H9 (cell line): ENCODE measurements at regions not wholly inside any gene's neighbourhood (a gene's known extent, or its start where the extent isn't known, plus 50 kb on each side); places are given as distances from the start of the nearest gene placed in this dataset.

Experiments used
- DNase-seq: peaks from one replicate; pipeline ENCODE4 v3.0.0-alpha.2; 2017
- H2AFZ ChIP-seq: one replicate; pipeline ENCODE4 v1.6.1; 2013; ENCODE audit warnings: mild to moderate bottlenecking, low read length, control low read depth, moderate library complexity
- H2AK5ac ChIP-seq: 2 replicates; pipeline ENCODE4 v1.6.1; 2013; ENCODE audit warnings: low read length, control low read depth, mixed read lengths; ENCODE audit not compliant: insufficient read length
- H2BK120ac ChIP-seq: one replicate; pipeline ENCODE4 v1.6.1; 2013; ENCODE audit warnings: low read depth, mild to moderate bottlenecking, low read length, control low read depth, inconsistent platforms; ENCODE audit not compliant: poor library complexity, severe bottlenecking
- H2BK12ac ChIP-seq: 2 replicates; pipeline ENCODE4 v1.6.1; 2013; ENCODE audit warnings: low read length, control low read depth, mixed read lengths, low read depth; ENCODE audit not compliant: insufficient read length
- H2BK15ac ChIP-seq: 2 replicates; pipeline ENCODE4 v1.6.1; 2013; ENCODE audit warnings: low read depth, low read length, control low read depth
- H2BK20ac ChIP-seq: one replicate; pipeline ENCODE4 v1.6.1; 2013; ENCODE audit warnings: low read depth, mild to moderate bottlenecking, low read length, control low read depth, inconsistent platforms; ENCODE audit not compliant: poor library complexity, severe bottlenecking
- H2BK5ac ChIP-seq: 2 replicates; pipeline ENCODE4 v1.6.1; 2013; ENCODE audit warnings: low read length, control low read depth, mixed read lengths; ENCODE audit not compliant: insufficient read length
- H3K14ac ChIP-seq: 2 replicates; pipeline ENCODE4 v1.6.1; 2013; ENCODE audit warnings: low read length, control low read depth; ENCODE audit not compliant: insufficient read depth
- H3K18ac ChIP-seq: 2 replicates; pipeline ENCODE4 v1.6.1; 2013; ENCODE audit warnings: low read depth, mild to moderate bottlenecking, mixed read lengths, low read length, control low read depth; ENCODE audit not compliant: insufficient read length
- H3K23ac ChIP-seq: 2 replicates; pipeline ENCODE4 v1.6.1; 2013; ENCODE audit warnings: low read length, control low read depth, mixed read lengths, low read depth; ENCODE audit not compliant: insufficient read length
- H3K23me2 ChIP-seq: 2 replicates; pipeline ENCODE4 v1.6.1; 2013; ENCODE audit warnings: low read depth, mild to moderate bottlenecking, mixed read lengths, low read length, control low read depth; ENCODE audit not compliant: insufficient read length, poor library complexity, severe bottlenecking
- H3K27ac ChIP-seq: 2 replicates; pipeline ENCODE4 v1.5.1; 2013; ENCODE audit warnings: low read length, control low read depth, mixed read lengths, low read depth; ENCODE audit not compliant: insufficient read length
- H3K27me3 ChIP-seq: 2 replicates; pipeline ENCODE4 v1.6.1; 2013; ENCODE audit warnings: low read length, control low read depth, inconsistent platforms; ENCODE audit not compliant: insufficient read depth
- H3K4ac ChIP-seq: 2 replicates; pipeline ENCODE4 v1.6.1; 2013; ENCODE audit warnings: low read depth, mild to moderate bottlenecking, control low read depth, inconsistent platforms, low read length, moderate library complexity
- H3K4me1 ChIP-seq: 2 replicates; pipeline ENCODE4 v1.6.1; 2013; ENCODE audit warnings: low read length, control low read depth, inconsistent platforms; ENCODE audit not compliant: insufficient read depth
- H3K4me2 ChIP-seq: 2 replicates; pipeline ENCODE4 v1.6.1; 2013; ENCODE audit warnings: low read length, control low read depth, mixed read lengths; ENCODE audit not compliant: insufficient read length, insufficient read depth
- H3K56ac ChIP-seq: 2 replicates; pipeline ENCODE4 v1.6.1; 2013; ENCODE audit warnings: low read depth, mild to moderate bottlenecking, mixed read lengths, low read length, control low read depth; ENCODE audit not compliant: insufficient read length
- H3K79me1 ChIP-seq: 2 replicates; pipeline ENCODE4 v1.6.1; 2013; ENCODE audit warnings: low read depth, mild to moderate bottlenecking, moderate library complexity, low read length, control low read depth, inconsistent platforms; ENCODE audit not compliant: insufficient read depth, poor library complexity, severe bottlenecking
- H3K79me2 ChIP-seq: 2 replicates; pipeline ENCODE4 v1.6.1; 2013; ENCODE audit warnings: low read length, control low read depth, inconsistent platforms; ENCODE audit not compliant: insufficient read depth
- H3K9ac ChIP-seq: 2 replicates; pipeline ENCODE4 v1.6.1; 2013; ENCODE audit warnings: low read length, control low read depth, mixed read lengths; ENCODE audit not compliant: insufficient read length; ENCODE audit errors: extremely low read depth
- H3K9me3 ChIP-seq: one replicate; pipeline ENCODE4 v1.6.1; 2013; ENCODE audit warnings: low read depth, low read length, inconsistent platforms; ENCODE audit not compliant: control insufficient read depth
- H3T11ph ChIP-seq: one replicate; pipeline ENCODE4 v1.6.1; 2013; ENCODE audit warnings: mild to moderate bottlenecking, low read length, control low read depth, inconsistent platforms
- H4K20me1 ChIP-seq: one replicate; pipeline ENCODE4 v1.6.1; 2013; ENCODE audit not compliant: control insufficient read depth, insufficient read length, insufficient read depth
- H4K5ac ChIP-seq: 2 replicates; pipeline ENCODE4 v1.6.1; 2013; ENCODE audit warnings: low read depth, mild to moderate bottlenecking, mixed read lengths, low read length, control low read depth; ENCODE audit not compliant: insufficient read length
- H4K8ac ChIP-seq: replicated peaks from 2 replicates; pipeline ENCODE4 v1.6.1; 2013; ENCODE audit warnings: low read length, control low read depth, mixed read lengths, low read depth; ENCODE audit not compliant: insufficient read length
- H4K91ac ChIP-seq: 2 replicates; pipeline ENCODE4 v1.6.1; 2013; ENCODE audit warnings: low read depth, mild to moderate bottlenecking, moderate library complexity, mixed read lengths, low read length, control low read depth; ENCODE audit not compliant: insufficient read length
- H3K27ac Mint-ChIP-seq, 3 experiments: 2 replicates in 2 of 3; 3 replicates in 1 of 3; pipeline ENCODE4 v1.8.0; 2020 to 2021; ENCODE audit warnings: mixed read lengths in 3 of 3, mild to moderate bottlenecking in 1 of 3, moderate library complexity in 1 of 3
- H3K27me3 Mint-ChIP-seq: 2 replicates; pipeline ENCODE4 v1.8.0; 2021; ENCODE audit warnings: low read depth, mild to moderate bottlenecking, moderate library complexity, mixed read lengths
- H3K36me3 Mint-ChIP-seq, 3 experiments: 2 replicates in 2 of 3; 3 replicates in 1 of 3; pipeline ENCODE4 v1.8.0; 2020 to 2021; ENCODE audit warnings: low read depth in 3 of 3, mixed read lengths in 3 of 3; ENCODE audit not compliant: insufficient read depth in 1 of 3
- H3K4me1 Mint-ChIP-seq, 2 experiments: 2 replicates each; pipeline ENCODE4 v1.8.0; 2020; ENCODE audit warnings: mixed read lengths in 2 of 2
- H3K4me3 Mint-ChIP-seq, 2 experiments: 2 replicates in 1 of 2; 3 replicates in 1 of 2; pipeline ENCODE4 v1.8.0; 2020 to 2021; ENCODE audit warnings: mild to moderate bottlenecking in 2 of 2, mixed read lengths in 2 of 2, moderate library complexity in 1 of 2
- H3K9me3 Mint-ChIP-seq, 2 experiments: 2 replicates in 1 of 2; 3 replicates in 1 of 2; pipeline ENCODE4 v1.8.0; 2020; ENCODE audit warnings: mild to moderate bottlenecking in 2 of 2, mixed read lengths in 2 of 2, moderate library complexity in 1 of 2
- CTCF ChIP-seq: fragments of 200-600 bp; sonication (generic); conservative IDR thresholded peaks from 3 replicates; pipeline ENCODE4 v1.8.0; 2021; ENCODE audit warnings: antibody characterized with exemption, mild to moderate bottlenecking
- WGBS: extraction: QIAGEN DNeasy Blood & Tissue Kit; methylation state at CpG from one replicate; pipeline ENCODE4 v1.1.7; 2013; ENCODE audit warnings: missing lambda C conversion rate, low lambda C conversion rate, mixed read lengths; ENCODE audit not compliant: insufficient read length; ENCODE audit errors: extremely low coverage; 5-methylcytosine and 5-hydroxymethylcytosine counted together

GRCh38 chr3:168183774-168184173 is 88.0 kb upstream of the GOLIM4 start:
- H2BK20ac ChIP-seq, result no peak overlapping the region
- no peaks in the 10 kb centered on the region for H3K27me3 Mint-ChIP-seq
- H3K9me3 ChIP-seq, result no peaks in the 10 kb centered on the region
- H3K79me2 ChIP-seq, result no peaks in the 10 kb centered on the region
- H3K56ac ChIP-seq, result no peak overlapping the region
- no CpG with 5 or more reads among the region's 1 CpG for WGBS
- no peak overlapping the region for H2AFZ ChIP-seq
- H3K23ac ChIP-seq, result no peak overlapping the region
- no peak for DNase-seq
- H3K27me3 ChIP-seq, result no peaks in the 10 kb centered on the region
- H3K4me1 ChIP-seq, result no peaks in the 10 kb centered on the region
- no peaks in the 10 kb centered on the region for H3K23me2 ChIP-seq
- H3K14ac ChIP-seq, result no peak overlapping the region
- no peak overlapping the region for H3K4ac ChIP-seq
- no peak overlapping the region for H2AK5ac ChIP-seq
- H3K4me2 ChIP-seq, result no peak overlapping the region
- H2BK5ac ChIP-seq, result no peak overlapping the region
- H3K27ac Mint-ChIP-seq, result no peak overlapping the region; a peak in 1 of 7 replicates
- H3K4me3 Mint-ChIP-seq, result no peak overlapping the region
- no peaks in the 10 kb centered on the region for H4K20me1 ChIP-seq
- no peak overlapping the region for H3T11ph ChIP-seq
- no peak overlapping the region for H3K27ac ChIP-seq
- H4K8ac ChIP-seq, result no peak overlapping the region
- H3K36me3 Mint-ChIP-seq, result no peaks in the 10 kb centered on the region; a peak in 1 of 7 replicates
- no peak overlapping the region for H2BK12ac ChIP-seq
- H3K9ac ChIP-seq, result no peak overlapping the region
- H4K91ac ChIP-seq, result no peak overlapping the region
- no peak for TF ChIP-seq CTCF
- no peak overlapping the region for H4K5ac ChIP-seq
- no peaks in the 10 kb centered on the region for H3K9me3 Mint-ChIP-seq
- no peak overlapping the region for H3K18ac ChIP-seq
- H2BK120ac ChIP-seq, result no peak overlapping the region
- H2BK15ac ChIP-seq, result no peak overlapping the region
- no peaks in the 10 kb centered on the region for H3K79me1 ChIP-seq
- no peaks in the 10 kb centered on the region for H3K4me1 Mint-ChIP-seq
